ENCODE measurements at regions not wholly inside any gene's neighbourhood (a gene's known extent, or its start where the extent isn't known, plus 50 kb on each side); places are given as distances from the start of the nearest gene placed in this dataset.

- no peak for DNase-seq
- Mint-ChIP-seq H3K27me3 (ENCODE audit: insufficient read depth, unreplicated experiment) (no peaks in the 10 kb centered on the region), H3K4me3 (ENCODE audit: unreplicated experiment) (no peak overlapping the region), H3K36me3 (ENCODE audit: insufficient read depth, unreplicated experiment) (no peaks in the 10 kb centered on the region), H3K27ac (ENCODE audit: unreplicated experiment) (no peak overlapping the region), H3K4me1 (ENCODE audit: low read depth, unreplicated experiment) (peaks cover 6% of the 10 kb centered on the region), H3K9me3 (ENCODE audit: unreplicated experiment) (no peaks in the 10 kb centered on the region)
- peaks cover 3% of the 10 kb centered on the region; the same call in 1 of the 2 replicates for H3K4me1 ChIP-seq
- intact Hi-C loops (cut with micrococcal nuclease; ENCODE audit: unreplicated experiment): no loop called here
- no peaks in the 10 kb centered on the region for H3K27me3 ChIP-seq (replicated peaks; ENCODE audit: control insufficient read depth, insufficient read depth, low read length)
- H3K36me3 ChIP-seq (ENCODE audit: control insufficient read depth, insufficient read depth, low read length): no peaks in the 10 kb centered on the region
- no TSS peak for BruUV-seq (replicated peaks)
- TF ChIP-seq CTCF (IDR thresholded peaks at IDR 0.05; ENCODE audit: insufficient read depth in 1 of 2, low read depth in 1 of 2, low read length in 1 of 2, severe bottlenecking in 1 of 2, unreplicated experiment in 1 of 2): peak in 1 of 2 experiments; percentile 23
- H3K4me3 ChIP-seq (ENCODE audit: low read depth, low read length): no peak overlapping the region
- no peaks in the 10 kb centered on the region for H3K9me3 ChIP-seq
- ChIA-PET POLR2A (no interaction called here), CTCF (interaction anchor here (0.6 to 0.7 kb wide), 2 partner anchors 115 to 229 kb away, joined by 3 read pairs; no protein-coding TSS in a partner anchor)
Measured at GRCh38 chr10:88117869-88118632, 254.6 kb downstream of the PTEN start.

- H3K9me3 Mint-ChIP-seq (ENCODE audit: unreplicated experiment): no peaks in the 10 kb centered on the region
- no peaks in the 10 kb centered on the region for H3K36me3 Mint-ChIP-seq (ENCODE audit: insufficient read depth, unreplicated experiment)
- peaks cover 6% of the 10 kb centered on the region for H3K4me1 Mint-ChIP-seq (ENCODE audit: low read depth, unreplicated experiment)
- H3K4me3 ChIP-seq (ENCODE audit: low read depth, low read length): no peak overlapping the region
- intact Hi-C loops (cut with micrococcal nuclease; ENCODE audit: unreplicated experiment): no loop called here
- BruUV-seq (replicated peaks): no TSS peak
- no peaks in the 10 kb centered on the region for H3K27me3 Mint-ChIP-seq (ENCODE audit: insufficient read depth, unreplicated experiment)
- no peaks in the 10 kb centered on the region for H3K9me3 ChIP-seq
- ChIA-PET CTCF (no interaction called here), POLR2A (no interaction called here)
- H3K4me3 Mint-ChIP-seq (ENCODE audit: unreplicated experiment): no peak overlapping the region
- no peak overlapping the region for H3K27ac Mint-ChIP-seq (ENCODE audit: unreplicated experiment)
- DNase-seq: no peak
- peaks cover 3% of the 10 kb centered on the region; the same call in 1 of the 2 replicates for H3K4me1 ChIP-seq
- no peaks in the 10 kb centered on the region for H3K27me3 ChIP-seq (replicated peaks; ENCODE audit: control insufficient read depth, insufficient read depth, low read length)
- H3K36me3 ChIP-seq (ENCODE audit: control insufficient read depth, insufficient read depth, low read length): no peaks in the 10 kb centered on the region
- TF ChIP-seq CTCF (IDR thresholded peaks at IDR 0.05; ENCODE audit: insufficient read depth in 1 of 2, low read depth in 1 of 2, low read length in 1 of 2, severe bottlenecking in 1 of 2, unreplicated experiment in 1 of 2): no peak
Measured at GRCh38 chr10:88118729-88119128, 255.3 kb downstream of the PTEN start.

- H3K9me3 ChIP-seq: no peaks in the 10 kb centered on the region
- no peaks in the 10 kb centered on the region for H3K27me3 ChIP-seq (replicated peaks; ENCODE audit: control insufficient read depth, insufficient read depth, low read length)
- H3K4me3 ChIP-seq (ENCODE audit: low read depth, low read length): no peak overlapping the region
- no peaks in the 10 kb centered on the region for H3K9me3 Mint-ChIP-seq (ENCODE audit: unreplicated experiment)
- H3K36me3 Mint-ChIP-seq (ENCODE audit: insufficient read depth, unreplicated experiment): no peaks in the 10 kb centered on the region
- peaks cover 6% of the 10 kb centered on the region for H3K4me1 Mint-ChIP-seq (ENCODE audit: low read depth, unreplicated experiment)
- DNase-seq: no peak
- peaks cover 3% of the 10 kb centered on the region; the same call in 1 of the 2 replicates for H3K4me1 ChIP-seq
- H3K4me3 Mint-ChIP-seq (ENCODE audit: unreplicated experiment): no peak overlapping the region
- no peaks in the 10 kb centered on the region for H3K36me3 ChIP-seq (ENCODE audit: control insufficient read depth, insufficient read depth, low read length)
- intact Hi-C loops (cut with micrococcal nuclease; ENCODE audit: unreplicated experiment): no loop called here
- no TSS peak for BruUV-seq (replicated peaks)
- CTCF ChIA-PET: no interaction called here
- no peak for TF ChIP-seq CTCF (IDR thresholded peaks at IDR 0.05; ENCODE audit: insufficient read depth in 1 of 2, low read depth in 1 of 2, low read length in 1 of 2, severe bottlenecking in 1 of 2, unreplicated experiment in 1 of 2)
- H3K27ac Mint-ChIP-seq (ENCODE audit: unreplicated experiment): no peak overlapping the region
- POLR2A ChIA-PET: interaction anchor here (0.6 kb wide), 1 partner anchor 91 kb away, joined by 3 read pairs; no protein-coding TSS in a partner anchor
- H3K27me3 Mint-ChIP-seq (ENCODE audit: insufficient read depth, unreplicated experiment): no peaks in the 10 kb centered on the region
Measured at GRCh38 chr10:88119160-88119559, 255.7 kb downstream of the PTEN start.
